SW 1271 (cell line): ENCODE measurements at regions not wholly inside any gene's neighbourhood (a gene's known extent, or its start where the extent isn't known, plus 50 kb on each side); places are given as distances from the start of the nearest gene placed in this dataset.
"Not testable (repeated sequence)": the region's sequence is repeated elsewhere in the genome, so short reads cannot be mapped to it uniquely, and the experiment has no call there.

ENCODE experiments used
- DNase-seq, 2 experiments: peaks; one replicate each; lab custom pipeline; 2025; lab: John Stamatoyannopoulos, UW

DNA sequence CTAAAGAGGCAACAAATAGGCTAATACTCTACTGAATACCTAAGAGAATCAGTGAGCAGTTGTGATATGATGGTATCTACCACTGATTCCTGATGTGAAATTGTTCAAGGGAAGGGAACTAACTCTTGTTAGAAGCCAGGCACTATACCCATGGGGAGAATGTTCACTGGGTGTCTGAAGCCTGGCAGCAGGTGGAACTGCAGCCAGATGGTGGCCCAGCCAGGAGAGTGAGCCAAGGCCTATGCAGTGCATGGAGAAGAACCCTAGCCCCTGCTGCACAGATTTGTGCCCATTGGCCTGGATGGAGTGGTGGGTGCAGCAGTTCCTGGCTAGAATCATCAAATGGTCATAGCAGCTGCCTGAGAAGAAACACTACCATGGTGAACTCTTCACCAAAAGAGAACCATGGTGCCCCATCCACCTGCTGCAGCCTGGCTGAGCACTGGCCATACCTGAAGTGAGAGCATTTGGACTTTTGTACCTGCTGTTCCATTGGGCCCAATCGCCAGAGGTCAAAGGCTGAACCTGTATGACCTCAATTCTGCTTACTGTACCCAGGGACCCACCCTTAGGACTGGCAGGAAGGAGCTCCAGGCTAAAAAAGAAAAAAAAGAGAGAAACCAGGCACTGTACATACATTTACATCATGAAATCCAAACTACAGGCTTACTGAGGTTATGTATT is 118.8 kb upstream of the IVNS1ABP start:
- no peak for DNase-seq

- no peak for DNase-seq
These were observed 117.7 kb upstream of the IVNS1ABP start for GRCh38 chr1:185434721-185435120.

DNA sequence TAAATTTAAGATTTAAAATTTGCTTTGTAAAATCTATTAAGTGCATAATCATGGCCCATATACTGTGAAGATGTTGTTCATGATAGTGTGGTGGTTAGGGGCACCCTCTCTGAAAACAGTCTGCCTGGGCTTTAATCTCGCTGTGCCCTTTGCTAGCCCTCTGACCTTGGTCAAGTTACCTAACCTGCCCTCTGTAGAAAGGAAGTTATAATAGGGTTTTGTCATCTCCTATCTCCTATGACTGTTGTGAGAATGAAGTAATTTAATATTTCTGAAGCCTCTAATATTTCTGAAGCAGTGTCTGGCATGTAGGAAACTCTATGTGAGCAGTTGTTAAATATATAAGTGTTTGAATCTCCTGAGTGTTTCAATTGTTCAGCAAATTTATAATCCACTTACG is 116.6 kb upstream of the IVNS1ABP start:
- no peak for DNase-seq

- DNase-seq = no peak
These were observed 115.9 kb upstream of the IVNS1ABP start for GRCh38 chr1:185432948-185433347.

- no peak for DNase-seq
These were observed 114.6 kb upstream of the IVNS1ABP start for GRCh38 chr1:185431612-185432011.

DNA sequence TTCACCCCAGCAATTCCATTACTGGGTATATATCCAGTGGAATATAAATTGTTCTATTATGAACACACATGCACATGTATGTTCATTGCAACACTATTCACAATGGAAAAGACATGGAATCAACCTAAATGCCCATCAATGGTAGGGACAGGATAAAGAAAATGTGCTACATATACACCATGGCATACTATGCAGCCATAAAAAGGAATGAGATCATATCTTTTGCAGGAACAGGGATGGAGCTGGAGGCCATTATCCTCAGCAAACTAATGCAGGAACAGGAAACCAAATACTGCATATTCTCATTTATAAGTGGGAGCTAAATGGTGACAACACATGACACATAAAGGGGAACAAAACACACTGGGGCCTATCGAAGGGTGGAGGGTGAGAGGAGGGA is 112.6 kb upstream of the IVNS1ABP start:
- not testable (repeated sequence) for DNase-seq

DNA sequence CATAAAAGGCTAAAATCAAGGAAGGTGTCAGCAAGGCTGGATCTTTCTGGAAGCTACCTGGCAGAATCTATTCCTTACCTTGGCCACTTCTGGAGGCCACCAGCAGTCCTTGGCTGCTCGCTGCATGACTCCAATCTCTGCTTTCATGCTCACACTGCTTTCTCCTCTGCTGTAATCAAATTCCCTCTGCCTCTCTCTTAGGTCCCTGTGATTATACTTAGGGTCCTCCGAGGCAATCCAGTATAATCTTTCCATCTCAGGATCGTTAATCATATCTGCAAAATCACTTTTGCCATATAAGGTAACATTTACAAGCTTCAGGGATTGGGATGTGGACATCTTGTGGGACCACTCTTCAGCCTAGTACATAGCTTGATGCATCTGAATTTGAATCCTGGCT is 110.7 kb upstream of the IVNS1ABP start:
- DNase-seq = no peak

DNA sequence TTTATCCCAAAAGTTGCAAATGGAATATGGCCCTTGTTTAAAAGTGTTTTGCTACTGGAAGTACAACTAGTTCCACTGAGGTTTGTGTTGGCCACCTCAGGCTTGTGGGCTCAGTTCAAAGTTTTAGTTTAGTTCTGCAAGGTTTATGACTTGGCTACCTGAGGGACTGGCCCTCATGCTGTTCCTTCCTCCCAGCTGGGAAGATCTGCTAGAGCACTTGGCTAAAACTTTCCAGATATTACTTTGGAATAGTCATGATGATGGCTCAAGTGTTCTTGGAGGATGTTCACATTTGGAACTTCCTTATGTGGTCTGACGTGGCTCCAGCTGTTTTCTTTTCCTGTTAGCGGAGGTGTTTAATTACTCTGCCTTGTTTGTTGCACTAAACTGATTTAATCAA is 110.2 kb upstream of the IVNS1ABP start:
- no peak for DNase-seq

DNA sequence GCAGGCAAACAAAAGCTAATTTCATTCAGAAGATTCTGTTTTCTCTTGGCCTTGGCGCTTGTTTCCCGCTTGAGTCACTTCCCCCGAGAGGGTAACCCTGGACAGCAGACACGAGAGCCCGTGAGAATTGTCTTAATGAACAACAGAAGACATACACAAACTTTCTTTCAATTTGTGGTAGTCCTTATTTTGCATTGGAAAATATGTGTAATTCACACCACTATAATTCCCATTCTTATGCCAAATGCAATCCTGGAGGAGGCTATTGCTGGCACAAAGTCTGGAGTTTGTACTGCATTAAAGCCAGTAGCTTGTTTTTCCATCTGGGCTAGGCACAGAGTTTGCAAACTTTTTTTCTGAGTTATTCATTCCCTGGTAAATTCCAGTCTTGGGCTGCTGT is 109.8 kb upstream of the IVNS1ABP start:
- DNase-seq = no peak

DNA sequence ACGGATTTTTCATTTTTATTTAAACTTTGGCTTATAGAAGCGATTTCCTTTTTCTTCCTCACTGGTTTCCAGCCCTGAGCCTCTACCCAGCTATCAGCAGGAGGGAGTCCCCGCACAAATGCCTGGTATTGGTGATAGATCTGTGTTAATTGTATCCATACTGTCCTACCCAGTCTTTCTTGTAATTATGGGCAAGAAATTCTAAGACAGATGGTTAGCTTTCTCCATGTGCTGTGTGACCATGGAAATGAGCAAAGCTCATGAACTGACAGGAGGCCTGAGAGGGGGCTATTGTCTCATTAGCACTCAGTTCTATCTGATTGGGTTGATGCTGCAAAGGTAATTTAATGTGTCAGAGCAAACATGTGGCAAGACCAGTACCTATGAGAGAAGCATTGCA is 108.1 kb upstream of the IVNS1ABP start:
- no peak for DNase-seq

DNA sequence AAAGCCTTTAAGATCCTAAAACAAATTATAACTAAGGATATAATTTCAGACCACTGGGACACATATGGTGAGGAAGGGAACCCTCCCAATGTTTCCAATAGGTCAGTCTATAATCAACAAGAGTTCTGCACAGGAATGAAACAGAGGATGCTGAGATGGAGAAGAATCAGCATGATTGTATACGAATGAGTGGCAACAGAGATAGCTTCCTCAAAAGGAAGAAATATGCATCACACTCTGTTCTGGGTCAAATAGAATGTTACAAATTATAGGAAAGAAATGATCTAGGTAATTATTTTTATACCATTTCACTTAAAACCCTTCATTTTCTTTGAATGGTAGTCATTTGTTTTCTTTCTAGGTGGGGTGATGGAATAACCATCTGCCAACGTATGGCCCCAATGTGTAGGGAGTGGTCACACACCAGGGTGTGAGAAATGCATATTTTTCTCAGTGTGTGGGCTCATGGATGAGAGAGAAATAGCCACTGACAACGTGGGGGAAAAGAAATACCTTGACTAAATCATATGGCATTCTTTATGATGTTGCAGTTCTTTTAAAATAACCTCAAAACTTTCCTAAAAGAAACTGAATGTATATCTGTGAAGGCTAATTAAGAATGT is 104.6 kb upstream of the IVNS1ABP start:
- DNase-seq = no peak

DNA sequence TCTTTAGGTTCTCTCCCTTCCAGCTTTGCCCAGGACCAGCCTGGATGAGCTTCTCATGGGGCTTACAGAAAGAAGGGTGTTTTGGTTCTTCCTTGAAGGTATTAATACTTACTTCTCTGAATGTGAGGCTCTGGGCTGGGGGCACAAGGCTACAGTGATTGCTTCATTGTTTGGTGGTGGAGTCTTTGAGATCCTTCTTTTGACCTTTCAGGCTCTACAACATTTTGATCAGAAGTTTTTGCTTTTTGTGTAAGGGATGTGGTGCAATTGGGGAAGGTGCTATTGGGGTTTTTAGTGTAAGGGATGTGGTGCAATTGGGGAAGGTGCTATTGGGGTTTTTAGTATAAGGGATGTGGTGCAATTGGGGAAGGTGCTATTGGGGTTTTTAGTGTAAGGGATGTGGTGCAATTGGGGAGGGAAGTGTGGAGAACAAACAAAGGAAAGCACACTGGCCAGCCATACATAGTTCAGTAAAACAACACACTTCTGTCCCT is 103.6 kb upstream of the IVNS1ABP start:
- DNase-seq = no peak

DNA sequence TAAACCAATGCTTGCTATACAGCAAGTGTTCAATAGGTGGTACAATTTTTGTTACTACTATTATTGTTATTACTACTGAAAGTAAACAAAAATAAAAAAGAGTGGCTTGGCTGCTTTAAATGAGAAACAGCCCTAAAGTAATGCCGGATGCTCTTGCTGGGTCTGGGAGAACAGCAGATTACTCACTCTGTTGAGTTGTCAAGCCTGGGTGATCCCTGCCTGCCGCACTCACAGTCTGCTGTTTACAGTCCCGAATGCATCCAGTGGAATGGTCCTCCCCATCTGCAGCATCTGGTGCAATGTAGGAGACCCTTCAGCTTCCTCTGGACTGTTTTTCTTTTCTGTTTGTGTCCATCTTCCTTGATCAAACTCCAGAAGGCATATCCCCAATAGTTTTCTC is 102.7 kb upstream of the IVNS1ABP start:
- DNase-seq = no peak

DNA sequence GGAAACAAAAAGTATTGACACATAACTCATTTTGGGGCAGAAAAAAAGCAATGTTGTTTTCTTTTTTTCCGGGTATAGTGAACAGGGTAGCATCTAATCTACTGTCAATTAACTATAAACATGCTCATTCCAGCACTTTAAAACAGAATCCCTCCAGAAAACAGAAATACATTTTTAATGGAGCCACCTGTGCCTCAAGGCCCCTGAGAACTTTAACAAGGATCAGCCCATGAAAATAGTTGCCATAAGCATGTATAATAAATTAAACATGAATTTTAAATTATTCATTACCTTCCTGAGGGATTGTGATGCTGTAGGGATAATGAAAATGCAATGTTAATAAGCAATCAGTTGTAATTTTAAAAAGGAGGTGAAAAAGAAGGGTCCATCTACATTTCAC is 101.4 kb upstream of the IVNS1ABP start:
- no peak for DNase-seq

- no peak for DNase-seq
These were observed 95.5 kb upstream of the IVNS1ABP start for GRCh38 chr1:185412385-185413087.

- no peak for DNase-seq
These were observed 92.9 kb upstream of the IVNS1ABP start for GRCh38 chr1:185409763-185410528.

DNA sequence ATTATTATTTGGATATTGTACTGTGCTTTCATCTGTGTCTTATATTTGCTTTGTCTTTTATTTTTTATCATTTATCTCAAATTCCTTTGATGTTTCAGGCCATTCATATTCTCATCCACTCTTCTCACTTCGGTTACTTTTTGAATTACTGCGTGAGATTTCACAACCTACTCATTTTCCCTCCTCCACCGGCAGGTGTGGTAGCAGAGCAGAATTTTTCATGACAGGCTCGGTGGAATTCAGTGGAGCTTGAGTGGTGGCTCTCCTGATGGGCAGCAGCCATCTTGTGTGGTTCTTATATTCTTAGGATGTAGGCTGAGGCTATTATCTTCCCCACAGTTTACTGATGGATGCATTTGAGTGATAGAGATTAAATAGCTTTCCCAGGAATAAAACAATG is 92.3 kb upstream of the IVNS1ABP start:
- DNase-seq = no peak

DNA sequence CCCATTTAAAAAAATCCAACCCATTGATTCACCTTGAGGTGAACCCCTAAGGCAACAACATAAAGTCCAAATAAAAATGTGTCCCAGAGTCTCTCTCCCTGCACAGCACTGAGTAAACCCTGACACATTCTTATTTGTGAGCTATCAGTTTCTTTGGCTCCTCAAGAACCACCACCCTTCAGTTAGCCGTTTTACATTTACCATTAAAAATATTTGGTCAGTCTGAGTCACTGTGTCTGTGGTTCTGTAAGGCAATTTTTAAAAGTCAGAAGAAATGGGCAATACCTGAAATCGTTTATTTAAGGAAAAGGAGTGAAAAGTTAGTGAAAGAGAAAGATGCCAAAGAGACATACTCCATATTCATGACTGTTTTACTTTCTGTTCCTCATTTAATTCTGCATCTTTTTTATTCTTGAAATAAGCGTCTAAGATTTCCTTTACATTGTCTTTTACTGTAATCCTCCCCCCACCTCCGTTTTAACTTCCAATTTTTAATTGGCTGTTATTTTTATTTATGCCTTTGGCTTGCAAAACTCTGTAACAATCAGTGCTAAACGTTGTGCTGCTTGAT is 91.7 kb upstream of the IVNS1ABP start:
- DNase-seq = no peak

GRCh38 chr1:185406691-185407009 is 89.6 kb upstream of the IVNS1ABP start:
- DNase-seq = no peak

- DNase-seq = no peak
These were observed 89.1 kb upstream of the IVNS1ABP start for GRCh38 chr1:185406006-185406690.

DNA sequence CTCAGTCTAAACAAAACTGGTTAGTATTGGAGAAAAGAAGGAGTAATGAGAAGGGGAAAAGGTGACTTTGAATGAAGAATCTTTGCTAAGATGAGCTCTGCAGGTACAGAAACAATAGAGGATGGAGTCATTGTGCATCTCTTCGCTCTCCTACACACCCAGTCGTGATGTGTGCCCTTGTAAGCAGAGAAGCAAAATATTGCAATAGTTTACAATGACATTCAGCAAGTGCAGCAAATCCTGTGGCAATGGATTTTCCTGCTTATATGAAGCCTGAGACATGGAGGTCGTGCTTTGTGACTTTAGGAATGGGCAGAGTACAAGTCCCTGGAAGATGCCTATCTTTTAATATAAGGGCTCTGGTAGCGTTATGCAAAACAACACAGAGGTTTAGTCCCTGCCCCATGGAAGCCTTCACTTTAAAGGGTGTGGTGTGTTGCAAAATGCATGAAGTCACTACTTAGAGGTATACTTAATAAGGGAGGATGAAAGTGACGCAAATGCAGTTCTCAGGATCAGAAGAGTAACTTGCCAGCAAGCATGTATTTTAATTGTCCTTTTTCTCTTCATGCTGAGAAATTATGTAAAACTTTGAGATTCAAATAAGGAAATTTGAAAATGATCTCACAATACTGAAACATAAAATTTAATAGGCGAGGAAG is 88.0 kb upstream of the IVNS1ABP start:
- no peak for DNase-seq
